HG03565 (cell line): ENCODE measurements at regions not wholly inside any gene's neighbourhood (a gene's known extent, or its start where the extent isn't known, plus 50 kb on each side); places are given as distances from the start of the nearest gene placed in this dataset.

ENCODE experiments used
- ATAC-seq: cut with Tn5 transposase; IDR thresholded peaks from one replicate; pipeline ENCODE4 v1.9.1; 2021; ENCODE audit warnings: mild to moderate bottlenecking, moderate library complexity; ENCODE audit not compliant: unreplicated experiment

- no peak for ATAC-seq
Observed at GRCh38 chr6:23195487-23195886, 626.1 kb downstream of the HDGFL1 start.

- ATAC-seq = no peak
Observed at GRCh38 chr6:23199541-23199940, 630.2 kb downstream of the HDGFL1 start.

GRCh38 chr6:23200946-23201345 is 631.6 kb downstream of the HDGFL1 start:
- ATAC-seq = no peak

- ATAC-seq = no peak
Observed at GRCh38 chr6:23202207-23202606, 632.8 kb downstream of the HDGFL1 start.

- no peak for ATAC-seq
Observed at GRCh38 chr6:23212398-23212797, 643.0 kb downstream of the HDGFL1 start.

GRCh38 chr6:23213193-23213592 is 643.8 kb downstream of the HDGFL1 start:
- ATAC-seq = no peak

- ATAC-seq = no peak
Observed at GRCh38 chr6:23213651-23214050, 644.3 kb downstream of the HDGFL1 start.

- ATAC-seq = no peak
Observed at GRCh38 chr6:23218751-23219150, 649.4 kb downstream of the HDGFL1 start.

GRCh38 chr6:23222724-23223123 is 653.4 kb downstream of the HDGFL1 start:
- ATAC-seq = no peak

- no peak for ATAC-seq
Observed at GRCh38 chr6:23224540-23224939, 655.2 kb downstream of the HDGFL1 start.

GRCh38 chr6:23228439-23229024 is 659.2 kb downstream of the HDGFL1 start:
- ATAC-seq = no peak

GRCh38 chr6:23243854-23244253 is 674.5 kb downstream of the HDGFL1 start:
- no peak for ATAC-seq

- no peak for ATAC-seq
Observed at GRCh38 chr6:23244300-23244699, 674.9 kb downstream of the HDGFL1 start.

- no peak for ATAC-seq
Observed at GRCh38 chr6:23245572-23245971, 676.2 kb downstream of the HDGFL1 start.

- no peak for ATAC-seq
Observed at GRCh38 chr6:23246896-23247295, 677.5 kb downstream of the HDGFL1 start.

- no peak for ATAC-seq
Observed at GRCh38 chr6:23250556-23250955, 681.2 kb downstream of the HDGFL1 start.

GRCh38 chr6:23262864-23263263 is 693.5 kb downstream of the HDGFL1 start:
- ATAC-seq = no peak

GRCh38 chr6:23265270-23265669 is 695.9 kb downstream of the HDGFL1 start:
- ATAC-seq = no peak

GRCh38 chr6:23266536-23266935 is 697.2 kb downstream of the HDGFL1 start:
- ATAC-seq = no peak

GRCh38 chr6:23267651-23268050 is 698.3 kb downstream of the HDGFL1 start:
- no peak for ATAC-seq

- no peak for ATAC-seq
Observed at GRCh38 chr6:23268348-23268747, 699.0 kb downstream of the HDGFL1 start.

- ATAC-seq = no peak
Observed at GRCh38 chr6:23269436-23269835, 700.1 kb downstream of the HDGFL1 start.

GRCh38 chr6:23272536-23272935 is 703.2 kb downstream of the HDGFL1 start:
- ATAC-seq = no peak
